Subcutaneous abdominal adipose tissue (tissue), 5 donors: ENCODE measurements at regions not wholly inside any gene's neighbourhood (a gene's known extent, or its start where the extent isn't known, plus 50 kb on each side); places are given as distances from the start of the nearest gene placed in this dataset.

ENCODE experiments used
- H3K27ac ChIP-seq: one replicate; pipeline ENCODE4 v1.7.0; 2013; ENCODE audit warnings: low read depth, mild to moderate bottlenecking, inconsistent platforms, low read length, moderate library complexity
- H3K27me3 ChIP-seq, 5 donors: one replicate each; pipeline ENCODE4 v1.7.0; 2013; ENCODE audit warnings: low read length in 5 of 5, inconsistent platforms in 1 of 5; ENCODE audit not compliant: control insufficient read depth in 5 of 5, insufficient read depth in 4 of 5
- H3K36me3 ChIP-seq, 5 donors: one replicate each; pipeline ENCODE4 v1.7.0; 2013; ENCODE audit warnings: low read length in 5 of 5; ENCODE audit not compliant: control insufficient read depth in 5 of 5, insufficient read depth in 5 of 5
- H3K4me1 ChIP-seq, 5 donors: one replicate each; pipeline ENCODE4 v1.7.0; 2013; ENCODE audit warnings: low read length in 5 of 5, mild to moderate bottlenecking in 3 of 5, moderate library complexity in 1 of 5; ENCODE audit not compliant: control insufficient read depth in 5 of 5, insufficient read depth in 5 of 5
- H3K4me3 ChIP-seq, 5 donors: one replicate each; pipeline ENCODE4 v1.7.0; 2013; ENCODE audit warnings: low read length in 5 of 5, low read depth in 1 of 5
- H3K9ac ChIP-seq, 5 donors: one replicate each; pipeline ENCODE4 v1.7.0; 2013; ENCODE audit warnings: low read length in 5 of 5, mild to moderate bottlenecking in 4 of 5, moderate library complexity in 3 of 5
- H3K9me3 ChIP-seq, 5 donors: one replicate each; pipeline ENCODE4 v1.7.0; 2013; ENCODE audit warnings: low read length in 5 of 5; ENCODE audit not compliant: control insufficient read depth in 5 of 5
- donor health status: healthy.
- donor health status: healthy.
- donor health status: healthy.
- donor health status: healthy.
- donor health status: healthy.

DNA sequence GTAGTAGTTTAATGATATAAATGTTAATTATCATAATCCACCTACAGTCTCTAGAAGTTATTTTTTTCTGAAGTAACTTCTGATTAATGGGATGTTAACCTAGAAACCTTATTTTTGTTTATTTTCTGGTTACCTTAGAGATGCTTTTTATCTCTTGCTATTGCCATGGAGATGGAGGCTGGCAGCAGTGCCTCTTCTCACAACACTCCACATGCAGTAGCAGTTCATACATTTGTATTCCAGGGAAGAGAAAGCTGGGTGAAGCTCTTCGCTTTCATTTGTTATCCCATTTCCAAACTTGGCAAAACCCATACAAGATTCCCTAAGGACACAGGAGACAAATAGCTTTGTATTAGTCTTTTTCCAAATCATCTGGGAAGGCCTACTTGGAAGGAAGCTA lies 1794.1 kb upstream of the LRRTM1 start:
- no peak overlapping the region for H3K4me3 ChIP-seq
- H3K9ac ChIP-seq = no peak overlapping the region
- no peaks in the 10 kb centered on the region for H3K27me3 ChIP-seq
- no peaks in the 10 kb centered on the region for H3K9me3 ChIP-seq
- no peaks in the 10 kb centered on the region for H3K36me3 ChIP-seq
- no peak overlapping the region for H3K27ac ChIP-seq
- no peaks in the 10 kb centered on the region for H3K4me1 ChIP-seq

DNA sequence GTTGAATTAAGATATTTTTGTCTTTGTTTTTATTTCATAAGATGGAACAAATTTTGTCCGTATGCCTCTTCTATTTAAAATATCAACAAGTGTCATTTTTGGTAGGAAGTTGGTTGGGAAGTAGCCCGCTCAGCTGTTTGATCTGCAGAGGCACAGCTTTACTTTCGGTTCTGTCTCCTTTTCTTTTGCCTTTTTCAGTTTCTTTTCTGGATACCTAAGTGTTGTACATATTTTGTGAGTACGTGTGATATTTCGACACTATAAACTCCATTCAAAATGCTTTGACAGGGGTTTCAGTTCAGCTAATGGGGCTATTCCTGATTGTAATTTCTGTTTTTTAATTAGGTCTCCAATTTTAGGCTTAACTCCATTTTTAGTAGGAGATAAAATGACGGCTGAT lies 1785.0 kb upstream of the LRRTM1 start:
- Histone ChIP-seq H3K27ac (no peak overlapping the region), H3K27me3 (no peaks in the 10 kb centered on the region), H3K9ac (no peak overlapping the region), H3K36me3 (no peaks in the 10 kb centered on the region), H3K4me3 (no peak overlapping the region), H3K9me3 (peaks cover 0 to 5% (median 0%) of the 10 kb centered on the region in 5 donors), H3K4me1 (no peaks in the 10 kb centered on the region)

DNA sequence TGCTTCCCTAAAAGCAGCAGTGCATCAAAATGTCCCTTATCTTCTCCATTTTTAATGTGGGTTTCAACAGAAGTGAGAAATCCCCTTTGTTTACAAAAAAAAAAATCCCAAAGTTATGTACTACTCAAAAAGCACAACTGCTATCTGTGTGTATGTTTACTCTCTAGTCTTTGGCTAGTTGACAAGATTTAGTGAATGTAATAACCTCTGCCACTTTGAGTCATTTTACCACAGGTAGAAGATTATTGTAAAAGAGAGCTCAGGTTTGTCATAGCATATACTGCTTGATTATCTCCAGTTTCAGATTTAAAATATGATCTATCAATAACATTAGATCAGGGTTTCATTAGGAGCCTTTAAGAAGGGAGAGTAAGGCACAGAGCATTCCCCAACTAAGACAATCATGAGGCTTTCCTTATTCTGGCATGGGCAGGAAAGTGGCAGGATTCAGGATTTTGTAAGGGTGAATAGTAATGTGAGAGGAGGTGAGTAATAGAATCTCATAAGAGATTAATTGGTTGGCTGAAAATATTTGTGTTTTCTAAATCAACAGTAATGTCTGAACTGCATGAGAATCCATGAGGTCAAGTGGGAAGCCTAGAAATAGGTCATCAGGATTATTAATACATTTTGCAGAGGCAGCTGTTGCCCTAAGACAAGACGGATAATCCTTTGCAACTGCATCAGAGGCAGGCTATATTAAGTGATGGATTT lies 1780.3 kb upstream of the LRRTM1 start:
- Histone ChIP-seq H3K4me1 (no peaks in the 10 kb centered on the region), H3K9ac (no peak overlapping the region), H3K4me3 (no peak overlapping the region), H3K36me3 (no peaks in the 10 kb centered on the region), H3K27ac (no peak overlapping the region), H3K27me3 (no peaks in the 10 kb centered on the region), H3K9me3 (peaks cover 0 to 5% (median 0%) of the 10 kb centered on the region in 5 donors)

GRCh38 chr2:82075875-82076274 lies 1771.3 kb upstream of the LRRTM1 start:
- H3K27me3 ChIP-seq = no peaks in the 10 kb centered on the region
- H3K4me3 ChIP-seq = no peak overlapping the region
- H3K27ac ChIP-seq = no peak overlapping the region
- H3K36me3 ChIP-seq = no peaks in the 10 kb centered on the region
- no peaks in the 10 kb centered on the region for H3K4me1 ChIP-seq
- no peak overlapping the region for H3K9ac ChIP-seq
- no peaks in the 10 kb centered on the region for H3K9me3 ChIP-seq

GRCh38 chr2:82062463-82062862 lies 1757.9 kb upstream of the LRRTM1 start:
- peaks cover 0 to 2% (median 0%) of the 10 kb centered on the region in 5 donors for H3K27me3 ChIP-seq
- H3K27ac ChIP-seq = no peak overlapping the region

GRCh38 chr2:82055846-82056245 lies 1751.3 kb upstream of the LRRTM1 start:
- H3K4me3 ChIP-seq = no peak overlapping the region
- no peaks in the 10 kb centered on the region for H3K27me3 ChIP-seq
- H3K9me3 ChIP-seq = no peaks in the 10 kb centered on the region
- H3K4me1 ChIP-seq = no peaks in the 10 kb centered on the region
- H3K27ac ChIP-seq = no peak overlapping the region
- no peak overlapping the region for H3K9ac ChIP-seq
- H3K36me3 ChIP-seq = no peaks in the 10 kb centered on the region

More at GRCh38 chr2:82062463-82062862, 1757.9 kb upstream of the LRRTM1 start:
- Histone ChIP-seq H3K9ac (no peak overlapping the region), H3K36me3 (no peaks in the 10 kb centered on the region), H3K9me3 (no peaks in the 10 kb centered on the region), H3K4me1 (no peaks in the 10 kb centered on the region), H3K4me3 (no peak overlapping the region)

DNA sequence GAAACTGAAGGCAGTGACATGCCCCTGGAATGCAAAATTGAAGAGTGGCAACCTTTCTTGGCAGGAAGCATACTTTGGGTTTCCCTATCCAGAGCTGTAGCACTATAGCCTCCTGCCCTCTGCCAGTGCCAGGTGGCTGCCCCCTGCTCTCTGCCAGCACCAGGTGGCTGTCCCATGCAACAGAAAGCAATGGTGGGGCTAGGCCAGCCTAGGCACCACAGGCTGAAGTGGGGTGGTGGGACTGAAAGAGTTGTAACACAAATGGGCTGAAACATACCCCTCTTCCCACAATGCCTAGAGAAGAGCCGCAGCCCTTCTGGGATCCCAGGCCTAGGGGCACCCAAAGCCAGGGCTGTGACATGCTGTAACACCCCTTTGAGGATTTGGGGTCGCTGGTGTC lies 1739.3 kb upstream of the LRRTM1 start:
- peaks cover 0 to 21% (median 10%) of the 10 kb centered on the region in 5 donors for H3K9me3 ChIP-seq
- H3K4me1 ChIP-seq = no peaks in the 10 kb centered on the region
- H3K4me3 ChIP-seq = no peak overlapping the region
- H3K27me3 ChIP-seq = no peaks in the 10 kb centered on the region
- no peak overlapping the region for H3K27ac ChIP-seq
- no peaks in the 10 kb centered on the region for H3K36me3 ChIP-seq
- H3K9ac ChIP-seq = no peak overlapping the region

DNA sequence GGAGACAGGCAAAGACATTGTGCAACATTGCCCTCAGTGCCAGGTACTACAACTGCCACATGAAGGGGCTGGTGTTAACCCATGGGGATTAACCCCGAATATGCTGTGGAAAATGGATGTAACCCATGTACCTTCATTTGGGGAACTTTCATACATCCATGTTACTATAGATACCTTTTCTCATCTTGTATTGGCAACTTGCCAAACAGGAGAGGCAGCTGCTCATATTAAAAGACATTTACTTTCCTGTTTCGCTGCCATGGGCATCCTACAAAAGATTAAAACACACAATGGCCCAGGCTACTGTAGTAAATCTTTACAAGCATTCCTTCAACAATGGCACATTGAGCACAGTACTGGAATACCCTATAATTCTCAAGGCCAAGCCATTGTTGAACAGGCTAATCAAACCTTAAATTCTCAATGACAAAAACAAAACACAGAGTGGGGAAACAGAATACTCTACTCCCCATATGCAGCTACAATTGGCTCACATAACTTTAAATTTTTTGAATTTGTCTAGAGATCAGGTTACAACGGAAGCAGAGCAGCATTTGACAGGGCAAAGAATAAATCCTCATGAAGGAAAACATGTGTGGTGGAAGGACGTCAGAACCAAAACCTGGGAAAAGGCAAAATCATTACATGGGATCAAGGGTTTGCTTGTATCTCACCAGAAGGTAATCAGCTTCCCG lies 1723.5 kb upstream of the LRRTM1 start:
- Histone ChIP-seq H3K4me1 (no peaks in the 10 kb centered on the region), H3K36me3 (no peaks in the 10 kb centered on the region), H3K4me3 (no peak overlapping the region), H3K9ac (no peak overlapping the region), H3K27ac (no peak overlapping the region), H3K27me3 (no peaks in the 10 kb centered on the region), H3K9me3 (peaks cover 0 to 3% (median 0%) of the 10 kb centered on the region in 5 donors)

- no peaks in the 10 kb centered on the region for H3K36me3 ChIP-seq
- H3K4me3 ChIP-seq = no peak overlapping the region
- H3K27me3 ChIP-seq = no peaks in the 10 kb centered on the region
- no peaks in the 10 kb centered on the region for H3K4me1 ChIP-seq
- no peaks in the 10 kb centered on the region for H3K9me3 ChIP-seq
- H3K9ac ChIP-seq = no peak overlapping the region
- no peak overlapping the region for H3K27ac ChIP-seq
These were observed 1719.2 kb upstream of the LRRTM1 start for GRCh38 chr2:82023710-82024109.

- Histone ChIP-seq H3K4me1 (no peaks in the 10 kb centered on the region), H3K27me3 (no peaks in the 10 kb centered on the region), H3K27ac (no peak overlapping the region), H3K9ac (no peak overlapping the region), H3K4me3 (no peak overlapping the region), H3K36me3 (no peaks in the 10 kb centered on the region), H3K9me3 (no peaks in the 10 kb centered on the region)
These were observed 1709.1 kb upstream of the LRRTM1 start for GRCh38 chr2:82013641-82014040.
